Neural crest cell (in vitro differentiated cells): ENCODE measurements at regions not wholly inside any gene's neighbourhood (a gene's known extent, or its start where the extent isn't known, plus 50 kb on each side); places are given as distances from the start of the nearest gene placed in this dataset.

Source experiments
- DNase-seq: peaks from one replicate; pipeline ENCODE4 v3.0.0; 2021; ENCODE audit warnings: low read depth, mixed read lengths, low spot score
- H3K27ac Mint-ChIP-seq: one replicate; pipeline ENCODE4 v1.8.0; 2021; ENCODE audit warnings: mild to moderate bottlenecking, mixed read lengths; ENCODE audit not compliant: unreplicated experiment
- H3K27me3 Mint-ChIP-seq: 2 replicates; pipeline ENCODE4 v1.8.0; 2021; ENCODE audit warnings: low read depth, mild to moderate bottlenecking, mixed read lengths
- H3K36me3 Mint-ChIP-seq: 2 replicates; pipeline ENCODE4 v1.8.0; 2021; ENCODE audit warnings: low read depth, mild to moderate bottlenecking, mixed read lengths
- H3K4me1 Mint-ChIP-seq: 2 replicates; pipeline ENCODE4 v1.8.0; 2021; ENCODE audit warnings: mixed read lengths
- H3K4me3 Mint-ChIP-seq: one replicate; pipeline ENCODE4 v1.8.0; 2021; ENCODE audit warnings: mild to moderate bottlenecking, mixed read lengths
- H3K9me3 Mint-ChIP-seq: 2 replicates; pipeline ENCODE4 v1.8.0; 2021; ENCODE audit warnings: mixed read lengths
- TF ChIP-seq, protein P1 (sequence below): fragments of 200-600 bp; sonication (generic); conservative IDR thresholded peaks from 2 replicates; pipeline ENCODE4 v1.5.0; 2021; ENCODE audit warnings: antibody characterized with exemption, mild to moderate bottlenecking

DNA sequence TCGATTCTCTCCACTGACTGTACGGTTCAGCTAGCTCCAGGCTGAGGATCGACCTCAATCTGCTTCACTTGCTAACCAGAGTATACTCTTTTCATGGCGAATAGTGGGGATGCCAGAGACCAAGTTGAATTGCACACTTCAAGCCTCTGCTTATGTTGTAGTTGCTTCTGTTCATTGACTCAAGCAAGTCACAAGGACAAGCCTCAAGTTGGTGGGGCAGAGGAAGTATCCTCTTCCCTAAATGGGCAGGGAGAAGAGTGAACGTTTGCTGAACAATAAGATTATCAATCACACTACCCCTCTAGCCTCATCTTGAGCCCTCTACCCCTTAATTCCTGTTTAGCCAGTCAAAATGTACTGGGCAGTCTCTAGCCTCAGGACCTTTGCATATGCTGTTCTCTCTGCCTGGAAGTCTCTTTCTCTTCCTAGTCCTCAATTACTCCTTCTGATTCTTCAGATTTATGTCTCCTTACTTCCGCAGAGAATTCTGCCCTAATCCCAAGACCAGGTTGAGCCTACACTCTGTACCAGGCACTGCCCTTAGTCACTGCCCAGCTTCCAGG is 390.4 kb upstream of the PROK2 start:
- no peak overlapping the region for H3K27ac Mint-ChIP-seq
- DNase-seq = no peak
- H3K4me3 Mint-ChIP-seq = no peak overlapping the region
- TF ChIP-seq, protein P1, sequence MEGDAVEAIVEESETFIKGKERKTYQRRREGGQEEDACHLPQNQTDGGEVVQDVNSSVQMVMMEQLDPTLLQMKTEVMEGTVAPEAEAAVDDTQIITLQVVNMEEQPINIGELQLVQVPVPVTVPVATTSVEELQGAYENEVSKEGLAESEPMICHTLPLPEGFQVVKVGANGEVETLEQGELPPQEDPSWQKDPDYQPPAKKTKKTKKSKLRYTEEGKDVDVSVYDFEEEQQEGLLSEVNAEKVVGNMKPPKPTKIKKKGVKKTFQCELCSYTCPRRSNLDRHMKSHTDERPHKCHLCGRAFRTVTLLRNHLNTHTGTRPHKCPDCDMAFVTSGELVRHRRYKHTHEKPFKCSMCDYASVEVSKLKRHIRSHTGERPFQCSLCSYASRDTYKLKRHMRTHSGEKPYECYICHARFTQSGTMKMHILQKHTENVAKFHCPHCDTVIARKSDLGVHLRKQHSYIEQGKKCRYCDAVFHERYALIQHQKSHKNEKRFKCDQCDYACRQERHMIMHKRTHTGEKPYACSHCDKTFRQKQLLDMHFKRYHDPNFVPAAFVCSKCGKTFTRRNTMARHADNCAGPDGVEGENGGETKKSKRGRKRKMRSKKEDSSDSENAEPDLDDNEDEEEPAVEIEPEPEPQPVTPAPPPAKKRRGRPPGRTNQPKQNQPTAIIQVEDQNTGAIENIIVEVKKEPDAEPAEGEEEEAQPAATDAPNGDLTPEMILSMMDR = no peak
- no peaks in the 10 kb centered on the region for H3K9me3 Mint-ChIP-seq
- no peaks in the 10 kb centered on the region for H3K36me3 Mint-ChIP-seq
- peaks cover 14% of the 10 kb centered on the region for H3K4me1 Mint-ChIP-seq
- no peaks in the 10 kb centered on the region for H3K27me3 Mint-ChIP-seq

DNA sequence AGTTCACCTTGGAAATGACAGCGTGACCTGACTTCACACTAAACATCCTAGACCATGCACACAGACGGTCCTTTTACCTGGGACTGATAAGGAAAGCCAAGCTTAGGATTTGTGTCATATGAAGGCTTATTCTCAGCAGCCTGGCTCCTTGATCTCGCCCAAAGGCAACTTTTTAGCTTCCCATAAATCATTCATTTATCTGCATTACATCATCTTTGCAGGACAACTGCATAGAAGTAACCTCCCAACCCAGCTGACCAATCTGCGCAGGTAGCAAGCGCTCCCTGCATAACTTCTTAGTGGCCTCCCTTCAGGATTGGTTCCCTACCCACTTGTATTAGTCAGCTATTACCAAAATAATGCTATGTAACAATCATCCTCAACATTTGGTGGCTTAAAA is 389.9 kb upstream of the PROK2 start:
- H3K36me3 Mint-ChIP-seq = no peaks in the 10 kb centered on the region
- H3K9me3 Mint-ChIP-seq = no peaks in the 10 kb centered on the region
- DNase-seq = no peak
- H3K27me3 Mint-ChIP-seq = no peaks in the 10 kb centered on the region
- peaks cover 14% of the 10 kb centered on the region for H3K4me1 Mint-ChIP-seq
- H3K27ac Mint-ChIP-seq = no peak overlapping the region
- TF ChIP-seq, protein P1 = no peak
- no peak overlapping the region for H3K4me3 Mint-ChIP-seq

DNA sequence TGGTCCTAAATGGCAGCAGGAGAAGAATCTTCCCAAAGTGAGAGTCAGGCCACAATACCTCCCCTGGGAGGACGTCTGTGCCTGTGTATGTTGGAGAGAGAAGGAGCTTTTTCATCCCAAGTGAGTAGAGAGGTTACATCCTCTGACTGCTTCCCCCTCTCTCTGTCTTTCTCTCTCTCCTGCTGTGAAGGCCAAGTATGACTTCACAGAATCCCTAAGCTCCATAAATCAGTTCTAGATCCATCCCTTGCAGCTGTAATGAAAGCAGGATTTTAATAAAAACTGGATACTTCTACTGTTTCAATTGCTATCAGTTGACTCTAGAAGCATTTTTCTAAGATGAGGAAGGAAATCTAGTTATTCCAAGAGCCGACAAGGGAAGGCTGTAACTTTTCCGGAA is 389.1 kb upstream of the PROK2 start:
- no peak for DNase-seq
- Mint-ChIP-seq H3K27me3 (no peaks in the 10 kb centered on the region), H3K36me3 (no peaks in the 10 kb centered on the region), H3K27ac (no peak overlapping the region), H3K9me3 (no peaks in the 10 kb centered on the region), H3K4me3 (no peak overlapping the region), H3K4me1 (peaks cover 14% of the 10 kb centered on the region)
- TF ChIP-seq, protein P1 = no peak

DNA sequence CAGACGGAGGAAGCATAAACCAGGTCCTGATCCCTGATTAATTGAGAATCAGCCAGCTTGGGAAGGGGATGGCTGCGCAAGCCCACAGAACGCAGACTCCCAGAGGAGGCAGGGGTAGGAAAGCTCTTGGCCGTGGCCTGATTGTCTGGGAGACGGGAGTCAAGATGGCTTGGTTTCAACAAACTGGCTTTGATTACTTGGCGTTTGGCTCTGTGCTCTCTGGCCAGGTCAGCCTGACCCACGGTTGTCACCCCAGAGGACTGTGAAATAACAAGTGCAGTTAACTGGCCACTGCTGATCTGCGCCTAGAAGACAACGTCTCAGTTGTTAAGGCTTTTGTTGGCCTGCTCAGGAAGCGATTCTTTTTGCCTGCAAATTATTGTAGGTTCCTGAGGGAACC is 387.0 kb upstream of the PROK2 start:
- Mint-ChIP-seq H3K4me3 (no peak overlapping the region), H3K27ac (peak overlapping the region; percentile 59)

DNA sequence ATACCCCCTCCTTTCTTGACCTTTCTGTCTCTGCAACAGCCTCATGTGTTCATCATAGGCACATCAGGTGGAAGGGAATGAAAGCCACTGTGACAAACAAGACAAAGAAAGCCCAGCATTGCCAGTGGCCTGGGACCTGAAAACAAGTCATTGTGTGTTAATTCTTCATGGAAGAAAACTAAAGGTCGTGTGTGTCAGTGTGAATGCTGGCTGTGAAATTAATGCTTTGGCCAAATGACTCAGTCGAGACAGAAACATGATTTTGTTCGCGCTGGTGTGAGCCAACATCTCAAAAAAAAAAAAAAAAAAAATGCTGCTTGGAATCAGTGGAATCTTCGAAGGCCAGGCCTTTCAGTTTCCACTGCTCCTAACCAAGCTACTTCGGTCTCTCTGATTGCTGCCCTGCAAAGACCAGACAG is 386.5 kb upstream of the PROK2 start:
- Mint-ChIP-seq H3K36me3 (no peaks in the 10 kb centered on the region), H3K27me3 (no peaks in the 10 kb centered on the region), H3K4me3 (no peak overlapping the region), H3K27ac (peak overlapping the region; percentile 44), H3K9me3 (peaks cover 2% of the 10 kb centered on the region), H3K4me1 (peaks cover 14% of the 10 kb centered on the region)
- TF ChIP-seq, protein P1 = no peak
- no peak for DNase-seq

More for the DNA sequence above, 387.0 kb upstream of the PROK2 start:
- peaks cover 14% of the 10 kb centered on the region for H3K4me1 Mint-ChIP-seq
- TF ChIP-seq, protein P1 = no peak
- H3K9me3 Mint-ChIP-seq = peaks cover 2% of the 10 kb centered on the region
- DNase-seq = no peak
- H3K27me3 Mint-ChIP-seq = no peaks in the 10 kb centered on the region
- no peaks in the 10 kb centered on the region for H3K36me3 Mint-ChIP-seq
